K562 (cell line): ENCODE measurements at regions not wholly inside any gene's neighbourhood (a gene's known extent, or its start where the extent isn't known, plus 50 kb on each side); places are given as distances from the start of the nearest gene placed in this dataset.

Experiments used
- EZH2 ChIP-seq: IDR thresholded peaks from 2 replicates; pipeline ENCODE4 v1.6.1; 2012; ENCODE audit warnings: low read depth, mild to moderate bottlenecking, inconsistent platforms, low read length, borderline replicate concordance
- PKNOX1 ChIP-seq: fragments of 450-650 bp; IDR thresholded peaks from 2 replicates; pipeline ENCODE4 v1.6.1; 2016
- ZBTB9 ChIP-seq: fragments of 450-650 bp; formaldehyde crosslinking; IDR thresholded peaks from 2 replicates; pipeline ENCODE4 v1.4.0; 2020; ENCODE audit warnings: mild to moderate bottlenecking, moderate library complexity
- ZNF318 ChIP-seq, 2 experiments: fragments of 450-650 bp; IDR thresholded peaks; 2 replicates each; pipeline ENCODE4 v1.6.1; 2016; ENCODE audit warnings: mild to moderate bottlenecking in 2 of 2, borderline replicate concordance in 1 of 2, low read depth in 1 of 2, moderate library complexity in 1 of 2
- TF ChIP-seq, protein P1 (sequence below): fragments of 250-450 bp; sonication (Bioruptor Pico); IDR thresholded peaks from 2 replicates; pipeline ENCODE4 v1.4.0; 2020; ENCODE audit warnings: mild to moderate bottlenecking
- TF ChIP-seq, protein P2 (sequence below): fragments of 450-650 bp; IDR thresholded peaks from 2 replicates; pipeline ENCODE4 v1.6.1; 2016; ENCODE audit warnings: low read depth

GRCh38 chr5:98455665-98456064 is 317.8 kb upstream of the RGMB start (continued):
- TF ChIP-seq ZNF318 (IDR thresholded peaks at IDR 0.05; ENCODE audit: borderline replicate concordance in 1 of 2, low read depth in 1 of 2) (no peak), PKNOX1 (no peak), EZH2 (no peak), ZBTB9 (CRISPR knock-in tag) (no peak)
- TF ChIP-seq, protein P1, sequence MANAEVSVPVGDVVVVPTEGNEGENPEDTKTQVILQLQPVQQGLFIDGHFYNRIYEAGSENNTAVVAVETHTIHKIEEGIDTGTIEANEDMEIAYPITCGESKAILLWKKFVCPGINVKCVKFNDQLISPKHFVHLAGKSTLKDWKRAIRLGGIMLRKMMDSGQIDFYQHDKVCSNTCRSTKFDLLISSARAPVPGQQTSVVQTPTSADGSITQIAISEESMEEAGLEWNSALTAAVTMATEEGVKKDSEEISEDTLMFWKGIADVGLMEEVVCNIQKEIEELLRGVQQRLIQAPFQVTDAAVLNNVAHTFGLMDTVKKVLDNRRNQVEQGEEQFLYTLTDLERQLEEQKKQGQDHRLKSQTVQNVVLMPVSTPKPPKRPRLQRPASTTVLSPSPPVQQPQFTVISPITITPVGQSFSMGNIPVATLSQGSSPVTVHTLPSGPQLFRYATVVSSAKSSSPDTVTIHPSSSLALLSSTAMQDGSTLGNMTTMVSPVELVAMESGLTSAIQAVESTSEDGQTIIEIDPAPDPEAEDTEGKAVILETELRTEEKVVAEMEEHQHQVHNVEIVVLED, result no peak
- TF ChIP-seq, protein P2, sequence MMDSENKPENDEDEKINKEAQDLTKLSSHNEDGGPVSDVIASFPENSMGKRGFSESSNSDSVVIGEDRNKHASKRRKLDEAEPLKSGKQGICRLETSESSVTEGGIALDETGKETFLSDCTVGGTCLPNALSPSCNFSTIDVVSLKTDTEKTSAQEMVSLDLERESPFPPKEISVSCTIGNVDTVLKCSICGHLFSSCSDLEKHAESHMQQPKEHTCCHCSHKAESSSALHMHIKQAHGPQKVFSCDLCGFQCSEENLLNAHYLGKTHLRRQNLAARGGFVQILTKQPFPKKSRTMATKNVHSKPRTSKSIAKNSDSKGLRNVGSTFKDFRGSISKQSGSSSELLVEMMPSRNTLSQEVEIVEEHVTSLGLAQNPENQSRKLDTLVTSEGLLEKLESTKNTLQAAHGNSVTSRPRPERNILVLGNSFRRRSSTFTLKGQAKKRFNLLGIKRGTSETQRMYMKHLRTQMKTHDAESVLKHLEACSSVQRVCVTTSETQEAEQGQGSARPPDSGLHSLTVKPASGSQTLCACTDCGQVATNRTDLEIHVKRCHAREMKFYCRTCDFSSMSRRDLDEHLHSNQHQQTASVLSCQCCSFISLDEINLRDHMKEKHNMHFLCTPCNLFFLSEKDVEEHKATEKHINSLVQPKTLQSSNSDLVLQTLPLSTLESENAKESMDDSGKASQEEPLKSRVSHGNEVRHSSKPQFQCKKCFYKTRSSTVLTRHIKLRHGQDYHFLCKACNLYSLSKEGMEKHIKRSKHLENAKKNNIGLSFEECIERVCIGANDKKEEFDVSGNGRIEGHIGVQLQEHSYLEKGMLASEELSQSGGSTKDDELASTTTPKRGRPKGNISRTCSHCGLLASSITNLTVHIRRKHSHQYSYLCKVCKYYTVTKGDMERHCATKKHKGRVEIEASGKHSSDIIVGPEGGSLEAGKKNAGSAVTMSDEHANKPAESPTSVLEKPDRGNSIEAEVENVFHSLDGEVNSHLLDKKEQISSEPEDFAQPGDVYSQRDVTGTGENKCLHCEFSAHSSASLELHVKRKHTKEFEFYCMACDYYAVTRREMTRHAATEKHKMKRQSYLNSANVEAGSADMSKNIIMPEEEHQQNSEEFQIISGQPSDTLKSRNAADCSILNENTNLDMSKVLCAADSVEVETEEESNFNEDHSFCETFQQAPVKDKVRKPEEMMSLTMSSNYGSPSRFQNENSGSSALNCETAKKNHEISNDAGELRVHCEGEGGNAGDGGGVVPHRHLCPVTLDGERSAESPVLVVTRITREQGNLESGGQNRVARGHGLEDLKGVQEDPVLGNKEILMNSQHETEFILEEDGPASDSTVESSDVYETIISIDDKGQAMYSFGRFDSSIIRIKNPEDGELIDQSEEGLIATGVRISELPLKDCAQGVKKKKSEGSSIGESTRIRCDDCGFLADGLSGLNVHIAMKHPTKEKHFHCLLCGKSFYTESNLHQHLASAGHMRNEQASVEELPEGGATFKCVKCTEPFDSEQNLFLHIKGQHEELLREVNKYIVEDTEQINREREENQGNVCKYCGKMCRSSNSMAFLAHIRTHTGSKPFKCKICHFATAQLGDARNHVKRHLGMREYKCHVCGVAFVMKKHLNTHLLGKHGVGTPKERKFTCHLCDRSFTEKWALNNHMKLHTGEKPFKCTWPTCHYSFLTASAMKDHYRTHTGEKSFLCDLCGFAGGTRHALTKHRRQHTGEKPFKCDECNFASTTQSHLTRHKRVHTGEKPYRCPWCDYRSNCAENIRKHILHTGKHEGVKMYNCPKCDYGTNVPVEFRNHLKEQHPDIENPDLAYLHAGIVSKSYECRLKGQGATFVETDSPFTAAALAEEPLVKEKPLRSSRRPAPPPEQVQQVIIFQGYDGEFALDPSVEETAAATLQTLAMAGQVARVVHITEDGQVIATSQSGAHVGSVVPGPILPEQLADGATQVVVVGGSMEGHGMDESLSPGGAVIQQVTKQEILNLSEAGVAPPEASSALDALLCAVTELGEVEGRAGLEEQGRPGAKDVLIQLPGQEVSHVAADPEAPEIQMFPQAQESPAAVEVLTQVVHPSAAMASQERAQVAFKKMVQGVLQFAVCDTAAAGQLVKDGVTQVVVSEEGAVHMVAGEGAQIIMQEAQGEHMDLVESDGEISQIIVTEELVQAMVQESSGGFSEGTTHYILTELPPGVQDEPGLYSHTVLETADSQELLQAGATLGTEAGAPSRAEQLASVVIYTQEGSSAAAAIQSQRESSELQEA, result no peak
